NCI-H2029 treated with DMSO at 0.1 percent for 48 hours (cell line): ENCODE measurements at regions not wholly inside any gene's neighbourhood (a gene's known extent, or its start where the extent isn't known, plus 50 kb on each side); places are given as distances from the start of the nearest gene placed in this dataset.

Source experiments
- DNase-seq: peaks from one replicate; lab custom pipeline; 2025; lab: John Stamatoyannopoulos, UW

DNA sequence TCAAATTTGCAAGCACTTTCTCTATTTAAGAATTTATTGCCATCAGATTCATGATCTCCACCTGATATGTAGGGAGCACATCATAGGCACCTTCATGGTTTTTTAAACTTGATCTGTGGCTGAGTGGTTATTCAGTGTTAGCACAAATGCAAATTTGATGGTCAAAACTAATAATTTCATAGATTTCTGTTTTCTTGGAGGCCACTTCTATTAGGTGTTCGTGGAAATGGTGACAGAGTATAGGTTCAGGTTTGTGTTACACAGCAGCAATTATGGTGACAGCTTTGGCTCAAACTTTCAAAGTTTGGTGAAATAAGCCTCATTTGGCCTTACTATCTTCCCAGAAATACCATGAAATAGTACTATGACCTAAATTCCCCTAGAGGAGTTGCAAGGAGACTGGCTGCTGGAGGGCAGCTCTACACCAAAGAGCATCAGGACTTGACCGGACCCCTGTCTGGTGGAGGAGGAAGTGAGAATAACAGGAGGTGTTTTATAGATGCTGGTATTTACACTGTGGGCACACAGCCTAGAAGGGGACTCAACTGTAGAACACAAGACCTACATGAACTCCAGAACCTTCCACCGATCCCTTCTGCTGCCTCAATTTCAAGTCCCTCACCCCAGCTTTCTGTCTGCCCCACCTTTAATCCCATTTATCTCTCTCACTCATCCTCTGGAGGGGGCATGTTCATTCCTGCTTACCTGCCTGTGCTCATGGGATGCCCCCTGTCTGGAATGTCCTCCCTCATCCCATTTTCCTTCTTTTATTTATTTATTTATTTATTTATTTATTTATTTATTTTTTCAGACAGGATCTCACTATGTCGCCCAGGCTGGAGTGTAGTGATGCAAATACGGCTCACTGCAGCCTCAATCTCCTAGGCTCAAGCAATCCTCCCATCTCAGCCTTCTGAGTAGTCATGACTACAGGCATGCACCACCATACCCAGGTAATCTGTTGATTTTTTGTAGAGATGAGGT, 132.9 kb upstream of the SIX2 start:
- DNase-seq, result no peak

DNA sequence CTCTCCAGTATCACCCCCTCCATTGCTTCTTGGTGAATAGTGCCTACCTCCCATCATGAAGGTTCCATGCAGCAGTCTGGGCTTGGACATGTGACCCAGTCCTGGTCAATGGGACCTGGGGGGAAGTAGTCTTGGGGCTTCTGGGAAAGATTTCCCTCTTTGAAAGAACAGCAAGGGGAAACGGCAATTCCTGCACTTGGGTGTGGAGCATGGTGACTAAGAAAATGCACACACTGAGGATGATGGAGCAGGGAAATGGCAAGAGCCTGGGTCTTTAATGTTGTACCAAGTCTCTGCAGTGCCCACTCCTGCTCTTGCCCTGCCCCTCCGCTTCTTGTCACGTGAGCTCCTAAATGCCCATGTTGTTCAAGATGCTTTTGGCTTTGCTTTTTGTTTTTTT, 131.4 kb upstream of the SIX2 start:
- no peak for DNase-seq

GRCh38 chr2:45138904-45139303, 129.7 kb upstream of the SIX2 start:
- no peak for DNase-seq

DNA sequence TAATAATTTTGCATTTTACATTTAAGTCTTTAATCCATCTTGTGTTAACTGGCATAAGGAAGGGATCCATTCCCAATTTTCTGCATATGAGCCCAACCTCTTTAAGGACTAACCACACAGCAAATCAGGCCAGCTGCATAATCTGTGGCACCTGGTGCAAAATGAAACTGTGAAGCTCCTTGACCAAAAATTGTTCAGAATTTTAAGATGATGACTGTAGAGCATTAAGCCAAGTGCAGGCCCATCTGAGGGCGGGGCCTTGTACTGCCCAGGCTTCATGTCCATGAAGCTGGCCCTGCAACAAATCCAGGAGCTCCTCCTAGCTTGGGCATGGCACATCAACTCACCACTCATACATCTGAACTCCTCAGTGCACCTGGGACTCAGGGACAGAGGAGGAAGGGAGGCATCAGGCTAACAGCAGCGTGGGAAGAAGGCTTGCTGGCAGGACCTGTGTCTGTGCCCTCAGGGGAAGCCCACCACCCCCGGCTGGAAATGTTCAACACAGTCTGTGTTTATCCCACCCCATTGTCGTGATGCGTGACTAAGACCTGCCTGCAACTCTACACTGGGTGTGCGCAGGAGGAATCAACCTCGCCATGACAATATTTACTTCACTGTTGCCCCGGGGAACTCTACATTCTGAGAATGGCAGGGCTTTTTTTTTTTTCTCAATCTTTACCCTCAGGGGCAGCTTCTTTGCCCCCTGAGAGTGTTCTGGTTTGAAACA, 128.9 kb upstream of the SIX2 start:
- no peak for DNase-seq

GRCh38 chr2:45134726-45135125, 125.5 kb upstream of the SIX2 start:
- no peak for DNase-seq

GRCh38 chr2:45134014-45134413, 124.8 kb upstream of the SIX2 start:
- DNase-seq, result no peak

DNA sequence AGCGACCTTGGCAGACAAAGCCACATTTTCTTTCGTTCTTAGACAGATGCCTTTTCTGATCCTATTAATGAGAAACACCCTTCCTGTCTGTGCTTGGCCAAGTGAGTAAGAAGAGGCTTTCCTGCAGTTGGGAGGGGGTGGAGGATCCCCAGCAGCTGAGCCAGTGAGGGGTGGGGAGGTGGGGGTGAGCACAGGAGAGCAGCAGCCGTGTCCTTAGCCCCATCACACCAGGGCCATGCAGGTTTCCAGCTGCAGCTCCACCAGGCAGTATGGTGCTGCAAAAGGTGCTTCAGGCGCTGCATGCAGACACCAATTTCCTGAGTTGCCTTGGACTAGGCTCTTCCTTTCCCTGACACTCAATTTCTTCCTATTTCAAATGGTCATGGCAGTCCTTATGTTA, 123.3 kb upstream of the SIX2 start:
- DNase-seq, result no peak

DNA sequence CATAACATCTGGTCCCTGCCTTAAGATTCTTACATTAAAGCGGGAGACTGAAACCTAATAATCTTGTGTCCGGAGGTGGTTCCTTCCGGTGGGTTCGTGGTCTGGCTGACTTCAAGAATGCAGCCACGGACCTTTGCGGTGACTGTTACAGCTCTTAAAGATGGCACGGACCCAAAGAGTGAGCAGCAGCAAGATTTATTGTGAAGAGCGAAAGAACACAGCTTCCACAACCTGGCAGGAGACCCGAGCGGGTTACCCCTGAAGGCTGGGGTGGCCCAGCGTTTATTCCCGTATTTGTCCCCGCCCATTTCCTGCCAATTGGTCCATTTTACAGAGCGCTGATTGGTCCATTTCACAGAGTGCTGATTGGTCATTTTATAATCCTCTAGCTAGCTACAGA, 122.3 kb upstream of the SIX2 start:
- DNase-seq, result no peak

DNA sequence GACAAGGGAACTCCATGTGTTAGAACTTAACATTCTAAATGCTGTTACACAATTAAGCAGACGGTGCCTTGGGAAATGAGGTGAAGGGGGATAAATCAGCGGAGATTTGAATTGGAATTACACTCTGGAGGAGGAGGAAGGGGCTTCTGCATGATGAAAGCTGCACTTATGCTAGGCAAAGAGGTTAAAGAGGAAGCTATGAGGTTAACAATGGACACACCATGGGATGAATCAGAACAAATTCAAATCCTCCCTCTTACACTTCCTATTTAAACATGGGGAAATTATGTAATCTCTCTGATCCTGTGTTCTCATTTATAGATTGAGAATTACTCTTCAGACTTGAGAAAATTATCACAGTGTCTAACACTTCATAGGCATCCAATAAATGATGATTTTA, 121.5 kb upstream of the SIX2 start:
- no peak for DNase-seq

DNA sequence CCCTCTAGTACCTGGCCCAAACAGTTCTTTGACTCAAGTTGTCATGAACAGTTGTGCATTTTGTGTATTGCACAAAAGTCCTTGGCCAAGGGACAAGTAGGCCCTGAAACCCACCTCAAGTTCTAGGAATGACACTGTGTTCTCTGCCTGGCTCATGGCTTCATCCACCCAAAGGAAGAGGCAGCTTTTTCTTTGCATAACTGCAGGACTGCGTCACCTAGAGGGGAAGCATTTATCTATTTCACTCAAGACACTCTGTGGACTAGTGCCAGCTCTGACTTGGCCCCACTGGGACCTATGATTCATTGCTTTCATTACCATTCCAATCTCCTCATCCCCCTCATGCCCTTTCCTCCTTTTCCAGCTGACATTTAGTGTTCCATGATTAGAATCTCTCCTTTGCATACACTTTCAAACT, 119.3 kb upstream of the SIX2 start:
- DNase-seq, result no peak

DNA sequence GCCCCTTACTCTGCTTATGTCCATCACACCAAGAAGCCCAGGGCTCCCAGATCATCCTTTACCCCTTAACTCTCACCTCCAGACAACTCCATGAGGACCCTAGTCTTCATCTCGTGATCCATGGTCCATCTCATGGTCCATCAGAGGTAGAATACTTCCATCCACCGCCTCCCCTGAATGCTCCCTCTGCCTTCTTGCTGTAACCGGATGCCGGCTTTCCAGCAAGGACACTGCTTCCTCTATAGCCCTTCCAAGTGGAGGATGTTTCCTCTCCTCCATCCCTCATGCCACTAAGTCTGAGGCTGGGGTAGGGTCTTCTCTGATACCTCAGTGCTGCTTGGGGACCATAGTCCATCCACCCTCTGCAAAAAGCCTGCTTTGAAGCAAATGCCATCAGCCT, 118.6 kb upstream of the SIX2 start:
- DNase-seq, result no peak

- DNase-seq, result no peak
Measured at GRCh38 chr2:45127321-45127720, 118.1 kb upstream of the SIX2 start.

DNA sequence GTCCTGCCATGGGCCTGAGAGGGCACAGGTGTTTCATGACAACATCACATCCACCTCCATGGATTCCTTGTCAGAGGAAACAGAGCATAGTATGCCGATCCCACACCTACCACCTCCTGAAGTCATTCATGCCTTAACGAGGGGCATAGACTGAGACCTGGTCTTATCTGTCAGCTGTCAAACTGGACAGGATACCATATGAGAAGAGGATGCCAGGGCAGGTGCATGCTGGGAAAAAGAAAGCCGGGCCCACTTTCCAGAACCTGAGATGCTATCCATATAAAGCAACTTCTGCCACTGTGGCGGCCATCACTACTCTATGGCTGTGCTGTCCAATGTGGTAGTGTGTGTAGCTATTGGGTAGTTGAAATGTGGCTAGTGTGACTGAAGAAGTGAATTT, 116.0 kb upstream of the SIX2 start:
- no peak for DNase-seq

GRCh38 chr2:45124456-45124855, 115.2 kb upstream of the SIX2 start:
- no peak for DNase-seq

DNA sequence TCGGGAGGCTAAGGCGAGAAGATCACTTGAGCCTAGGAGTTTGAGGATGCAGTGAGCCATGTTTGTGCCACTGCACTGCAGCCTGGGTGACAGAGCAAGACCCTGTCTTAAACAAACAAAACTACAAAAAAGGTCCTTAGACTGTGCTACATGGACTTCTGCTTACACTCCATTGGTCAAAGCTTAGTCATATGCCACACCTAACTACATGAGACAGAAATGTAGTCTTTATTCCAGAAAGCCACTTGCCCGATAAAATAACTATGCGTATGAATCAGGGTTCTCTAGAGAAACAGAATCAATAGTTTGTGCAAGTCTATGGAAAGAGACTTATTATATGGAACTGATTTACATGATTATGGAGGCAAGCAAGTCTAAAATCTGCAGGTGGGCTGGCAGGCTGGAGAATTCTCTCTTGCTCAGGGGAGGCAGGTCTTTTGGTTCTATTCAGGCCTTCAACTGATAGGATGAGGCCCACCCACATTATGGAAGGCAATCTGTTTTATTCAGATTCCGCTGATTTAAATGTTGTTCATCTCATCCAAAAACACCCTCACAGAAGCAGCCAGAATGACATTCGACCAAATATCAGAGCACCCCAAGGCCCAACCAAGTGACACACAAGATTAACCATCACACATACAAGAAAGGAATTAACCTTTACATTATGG, 114.4 kb upstream of the SIX2 start:
- no peak for DNase-seq

GRCh38 chr2:45123065-45123464, 113.8 kb upstream of the SIX2 start:
- no peak for DNase-seq

DNA sequence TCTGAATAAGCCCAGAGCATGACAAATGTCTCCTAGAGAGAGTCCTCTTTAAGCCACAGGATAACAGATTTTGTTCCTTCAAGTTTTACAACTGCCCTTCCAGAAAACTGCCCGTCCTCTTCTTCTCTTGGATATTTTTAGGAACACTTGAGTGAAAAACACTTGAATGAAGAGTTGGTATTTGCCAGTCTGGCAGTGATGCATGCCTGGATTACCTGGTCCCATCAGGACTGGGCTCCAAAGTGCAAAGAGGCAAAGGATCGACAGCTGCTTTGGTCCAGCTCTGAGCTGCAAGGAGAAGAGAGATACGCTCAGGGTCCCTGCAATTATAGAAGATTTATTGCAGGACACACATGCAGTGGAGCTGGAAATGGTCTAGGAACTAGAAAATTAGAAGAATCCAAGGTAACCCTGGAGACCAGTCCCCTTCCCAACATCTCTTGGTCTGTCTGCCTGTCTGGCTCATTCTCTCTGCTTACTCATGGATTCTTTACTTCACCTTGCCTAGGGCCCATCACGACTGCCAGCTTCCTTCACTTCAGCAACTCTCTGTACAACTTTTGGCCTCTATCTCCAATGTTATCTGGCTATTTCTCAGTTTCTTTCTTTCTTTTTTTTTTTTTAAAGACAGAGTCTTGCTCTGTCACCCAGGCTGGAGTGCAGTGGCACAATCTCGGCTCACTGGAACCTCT, 112.1 kb upstream of the SIX2 start:
- DNase-seq, result no peak

GRCh38 chr2:45120546-45120945, 111.3 kb upstream of the SIX2 start:
- no peak for DNase-seq

- no peak for DNase-seq
Measured at GRCh38 chr2:45119855-45120254, 110.6 kb upstream of the SIX2 start.

DNA sequence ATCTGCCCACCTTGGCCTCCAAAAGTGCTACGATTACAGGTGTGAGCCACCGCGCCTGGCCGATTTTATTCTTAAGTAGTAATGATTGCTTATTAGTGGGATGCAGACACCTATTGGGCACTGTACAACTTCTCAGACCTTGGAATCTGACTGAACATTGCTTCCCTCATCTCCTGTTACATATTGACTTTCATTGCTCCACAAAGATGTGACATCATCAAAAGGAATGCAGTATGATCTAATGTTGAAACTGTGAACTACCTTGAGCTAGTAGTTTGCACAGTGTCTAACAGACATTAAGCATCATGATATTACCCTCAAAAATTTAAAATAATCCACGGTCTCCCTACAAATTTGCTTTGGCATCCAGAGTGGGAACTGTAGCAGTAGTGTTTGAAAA, 109.8 kb upstream of the SIX2 start:
- no peak for DNase-seq

DNA sequence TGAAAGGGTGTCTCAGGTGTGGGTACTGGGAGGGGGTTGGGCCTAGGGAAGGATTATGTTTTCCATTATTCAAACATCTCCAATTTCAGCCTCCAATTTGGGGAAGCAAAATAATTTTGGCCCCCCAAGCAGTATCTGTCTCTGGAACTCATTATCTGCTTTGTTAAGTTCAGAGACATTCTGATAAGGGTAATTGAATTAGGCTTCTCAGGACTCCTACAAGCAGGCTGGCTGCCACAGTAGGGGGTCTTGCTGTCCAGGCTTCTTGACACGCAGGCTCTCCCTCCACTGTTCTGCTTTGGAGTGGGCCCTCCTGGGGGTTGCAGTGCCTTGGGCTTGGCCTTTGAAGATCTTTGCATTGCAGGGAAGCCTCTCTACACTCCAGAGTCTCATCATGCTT, 108.1 kb upstream of the SIX2 start:
- DNase-seq, result no peak

GRCh38 chr2:45115181-45115580, 105.9 kb upstream of the SIX2 start:
- no peak for DNase-seq
